Loucy (cell line): ENCODE measurements at regions not wholly inside any gene's neighbourhood (a gene's known extent, or its start where the extent isn't known, plus 50 kb on each side); places are given as distances from the start of the nearest gene placed in this dataset.

Experiments used
- H2AFZ ChIP-seq: fragments of 200-600 bp; sonication (generic); 2 replicates; pipeline ENCODE4 v1.6.0; 2016; ENCODE audit warnings: antibody characterized with exemption, mild to moderate bottlenecking, low read length, moderate library complexity
- H3F3A ChIP-seq: fragments of 200-600 bp; 2 replicates; pipeline ENCODE4 v1.6.0; 2016; ENCODE audit warnings: antibody characterized with exemption, low read depth, mild to moderate bottlenecking
- H3K27me3 ChIP-seq: fragments of 200-600 bp; sonication (generic); 2 replicates; pipeline ENCODE4 v1.6.1; 2014; ENCODE audit warnings: low read length, mild to moderate bottlenecking; ENCODE audit not compliant: insufficient read depth, poor library complexity, severe bottlenecking
- H3K36me3 ChIP-seq: fragments of 200-600 bp; sonication (generic); 2 replicates; pipeline ENCODE4 v1.6.1; 2016; ENCODE audit warnings: low read length; ENCODE audit not compliant: insufficient read depth
- H3K4me1 ChIP-seq: fragments of 200-600 bp; sonication (generic); 2 replicates; pipeline ENCODE4 v1.5.1; 2014; ENCODE audit warnings: low read length, mild to moderate bottlenecking; ENCODE audit not compliant: insufficient read depth, poor library complexity, severe bottlenecking
- H3K4me2 ChIP-seq: fragments of 200-600 bp; sonication (generic); 2 replicates; pipeline ENCODE4 v1.6.0; 2014; ENCODE audit warnings: antibody characterized with exemption, low read length, low read depth, mild to moderate bottlenecking; ENCODE audit not compliant: poor library complexity, severe bottlenecking
- H3K4me3 ChIP-seq: fragments of 200-600 bp; sonication (generic); 2 replicates; pipeline ENCODE4 v1.5.1; 2014; ENCODE audit warnings: low read length, mild to moderate bottlenecking, mixed read lengths; ENCODE audit not compliant: poor library complexity, severe bottlenecking
- H3K79me2 ChIP-seq: fragments of 200-600 bp; sonication (generic); 2 replicates; pipeline ENCODE4 v1.6.1; 2014; ENCODE audit warnings: low read length; ENCODE audit not compliant: insufficient read depth
- H3K9ac ChIP-seq: fragments of 200-600 bp; sonication (generic); 2 replicates; pipeline ENCODE4 v1.6.0; 2014; ENCODE audit warnings: mild to moderate bottlenecking, low read depth, low read length, moderate library complexity; ENCODE audit not compliant: poor library complexity, severe bottlenecking
- H3K9me2 ChIP-seq: fragments of 200-600 bp; sonication (generic); replicated peaks from 2 replicates; pipeline ENCODE4 v1.6.1; 2016; ENCODE audit warnings: low read depth, low read length, mixed read lengths
- H3K9me3 ChIP-seq: fragments of 200-600 bp; sonication (generic); 2 replicates; pipeline ENCODE4 v1.6.1; 2014; ENCODE audit warnings: mild to moderate bottlenecking, antibody characterized with exemption, low read length, low read depth; ENCODE audit not compliant: insufficient read depth
- H4K20me1 ChIP-seq: fragments of 200-600 bp; sonication (generic); 2 replicates; pipeline ENCODE4 v1.6.0; 2014; ENCODE audit warnings: antibody characterized with exemption, low read length, mild to moderate bottlenecking; ENCODE audit not compliant: insufficient read depth, poor library complexity, severe bottlenecking
- CTCF ChIP-seq: fragments of 200-600 bp; sonication (generic); conservative IDR thresholded peaks from 2 replicates; pipeline ENCODE4 v1.5.1; 2014; ENCODE audit warnings: mild to moderate bottlenecking, antibody characterized with exemption, low read length
- EZH2phosphoT487 ChIP-seq: fragments of 200-600 bp; IDR thresholded peaks from 2 replicates; pipeline ENCODE4 v1.6.1; 2018; ENCODE audit warnings: antibody characterized with exemption, mild to moderate bottlenecking, moderate library complexity, borderline replicate concordance

DNA sequence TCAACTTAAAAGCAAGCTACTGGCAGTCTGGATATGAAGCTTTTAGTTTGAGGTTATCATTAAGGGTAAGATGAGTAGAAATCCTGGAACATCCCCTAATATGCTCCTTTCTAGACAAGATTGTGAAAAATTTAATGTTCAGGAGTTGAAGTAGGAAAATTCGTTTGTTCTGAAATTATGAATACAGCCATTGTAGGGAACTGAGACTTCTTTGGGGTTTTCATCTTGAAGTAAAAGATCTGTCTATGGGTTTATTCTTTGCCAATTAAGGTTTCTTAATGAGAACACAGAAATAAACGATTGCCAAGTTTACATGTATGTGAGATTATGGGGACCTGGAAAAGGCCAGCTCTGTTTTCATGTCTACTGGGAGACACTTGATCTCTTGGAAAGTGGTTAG lies 225.6 kb upstream of the MOCS1 start:
- H3K9ac ChIP-seq, result no peak overlapping the region
- H3K36me3 ChIP-seq, result no peaks in the 10 kb centered on the region
- no peaks in the 10 kb centered on the region for H3K9me2 ChIP-seq
- H3K4me3 ChIP-seq, result no peak overlapping the region
- peaks cover 3% of the 10 kb centered on the region; the same call in 1 of the 2 replicates for H3K9me3 ChIP-seq
- TF ChIP-seq CTCF (no peak), EZH2phosphoT487 (no peak)
- no peak overlapping the region for H3K4me2 ChIP-seq
- no peak overlapping the region for H2AFZ ChIP-seq
- H4K20me1 ChIP-seq, result no peaks in the 10 kb centered on the region
- H3F3A ChIP-seq, result no peaks in the 10 kb centered on the region
- no peaks in the 10 kb centered on the region for H3K79me2 ChIP-seq
- no peaks in the 10 kb centered on the region for H3K27me3 ChIP-seq
- H3K4me1 ChIP-seq, result no peaks in the 10 kb centered on the region

- Histone ChIP-seq H3K4me1 (no peaks in the 10 kb centered on the region), H3K9ac (no peak overlapping the region), H3K27me3 (no peaks in the 10 kb centered on the region), H3K4me3 (no peak overlapping the region), H3K79me2 (no peaks in the 10 kb centered on the region), H3K9me3 (peaks cover 3% of the 10 kb centered on the region; the same call in 1 of the 2 replicates), H3K36me3 (no peaks in the 10 kb centered on the region), H3K9me2 (no peaks in the 10 kb centered on the region), H3K4me2 (no peak overlapping the region), H2AFZ (no peak overlapping the region), H4K20me1 (no peaks in the 10 kb centered on the region), H3F3A (no peaks in the 10 kb centered on the region)
- no peak for TF ChIP-seq CTCF
- TF ChIP-seq EZH2phosphoT487, result no peak
Measured at GRCh38 chr6:40152701-40153436, 218.6 kb upstream of the MOCS1 start.

DNA sequence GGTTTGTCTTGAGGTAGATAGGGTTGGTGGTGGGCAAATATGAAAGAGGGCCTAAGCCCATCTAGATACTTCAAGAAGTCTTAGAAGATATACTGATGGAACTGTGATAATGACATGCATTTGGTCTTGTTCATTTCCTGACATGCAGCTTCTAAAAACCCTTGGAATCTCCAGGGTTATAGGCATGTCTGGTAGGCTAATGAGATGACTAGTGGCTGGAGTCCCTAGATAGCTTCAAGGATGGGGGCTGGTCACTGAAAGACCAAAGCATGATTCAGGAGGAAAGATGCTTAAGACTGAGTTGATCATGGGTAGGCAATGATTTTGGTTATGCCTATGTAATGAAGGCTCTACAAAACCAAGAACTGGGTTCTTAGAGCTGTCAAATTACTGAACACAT lies 217.9 kb upstream of the MOCS1 start:
- Histone ChIP-seq H3K4me2 (no peak overlapping the region), H3K9me3 (no peaks in the 10 kb centered on the region), H3K36me3 (no peaks in the 10 kb centered on the region), H3K9ac (no peak overlapping the region), H2AFZ (no peak overlapping the region), H3K4me3 (no peak overlapping the region), H3K79me2 (no peaks in the 10 kb centered on the region), H3F3A (no peaks in the 10 kb centered on the region), H3K4me1 (no peaks in the 10 kb centered on the region), H3K27me3 (no peaks in the 10 kb centered on the region), H4K20me1 (no peaks in the 10 kb centered on the region), H3K9me2 (no peaks in the 10 kb centered on the region)
- TF ChIP-seq CTCF, result no peak
- TF ChIP-seq EZH2phosphoT487, result no peak
